Activated naive CD8-positive, alpha-beta T cell treated with anti-CD3 and anti-CD28 coated beads for 36 hours (primary cell): ENCODE measurements at regions not wholly inside any gene's neighbourhood (a gene's known extent, or its start where the extent isn't known, plus 50 kb on each side); places are given as distances from the start of the nearest gene placed in this dataset.
A peak's percentile ranks its signal among the peaks of the same experiment; 100 is the strongest.

Experiments used
- DNase-seq: peaks from one replicate; pipeline ENCODE4 v3.0.0; 2021
- H3K27ac Mint-ChIP-seq: one replicate; pipeline ENCODE4 v1.8.0; 2022; ENCODE audit warnings: mild to moderate bottlenecking, moderate library complexity, mixed read lengths
- H3K27me3 Mint-ChIP-seq: one replicate; pipeline ENCODE4 v1.8.0; 2022; ENCODE audit warnings: mild to moderate bottlenecking, mixed read lengths
- H3K36me3 Mint-ChIP-seq: one replicate; pipeline ENCODE4 v1.8.0; 2021; ENCODE audit warnings: mild to moderate bottlenecking, mixed read lengths
- H3K4me1 Mint-ChIP-seq: one replicate; pipeline ENCODE4 v1.8.0; 2021; ENCODE audit warnings: mixed read lengths
- H3K4me3 Mint-ChIP-seq: one replicate; pipeline ENCODE4 v1.8.0; 2022; ENCODE audit warnings: mild to moderate bottlenecking, moderate library complexity, mixed read lengths
- H3K9me3 Mint-ChIP-seq: one replicate; pipeline ENCODE4 v1.8.0; 2022; ENCODE audit warnings: mixed read lengths

GRCh38 chr11:42444406-42444805 is 867.4 kb upstream of the API5 start:
- no peak overlapping the region for H3K4me3 Mint-ChIP-seq

GRCh38 chr11:42462558-42463310 is 849.1 kb upstream of the API5 start:
- H3K36me3 Mint-ChIP-seq = no peaks in the 10 kb centered on the region
- no peaks in the 10 kb centered on the region for H3K4me1 Mint-ChIP-seq
- H3K27me3 Mint-ChIP-seq = no peaks in the 10 kb centered on the region
- DNase-seq = no peak
- peaks cover 6% of the 10 kb centered on the region for H3K9me3 Mint-ChIP-seq
- no peak overlapping the region for H3K4me3 Mint-ChIP-seq
- no peak overlapping the region for H3K27ac Mint-ChIP-seq

More at GRCh38 chr11:42444406-42444805, 867.4 kb upstream of the API5 start:
- peaks cover 6% of the 10 kb centered on the region for H3K9me3 Mint-ChIP-seq
- no peaks in the 10 kb centered on the region for H3K36me3 Mint-ChIP-seq
- no peak for DNase-seq
- H3K4me1 Mint-ChIP-seq = no peaks in the 10 kb centered on the region
- no peak overlapping the region for H3K27ac Mint-ChIP-seq
- H3K27me3 Mint-ChIP-seq = no peaks in the 10 kb centered on the region

- H3K36me3 Mint-ChIP-seq = no peaks in the 10 kb centered on the region
- peaks cover 6% of the 10 kb centered on the region for H3K9me3 Mint-ChIP-seq
- H3K4me1 Mint-ChIP-seq = no peaks in the 10 kb centered on the region
- H3K4me3 Mint-ChIP-seq = no peak overlapping the region
- no peak for DNase-seq
- H3K27ac Mint-ChIP-seq = no peak overlapping the region
- no peaks in the 10 kb centered on the region for H3K27me3 Mint-ChIP-seq
Measured at GRCh38 chr11:42465623-42466022, 846.2 kb upstream of the API5 start.

GRCh38 chr11:42473106-42473505 is 838.7 kb upstream of the API5 start:
- no peak overlapping the region for H3K27ac Mint-ChIP-seq
- no peak for DNase-seq

GRCh38 chr11:42482822-42483221 is 829.0 kb upstream of the API5 start:
- no peaks in the 10 kb centered on the region for H3K27me3 Mint-ChIP-seq
- H3K4me1 Mint-ChIP-seq = no peaks in the 10 kb centered on the region
- H3K27ac Mint-ChIP-seq = no peak overlapping the region
- no peaks in the 10 kb centered on the region for H3K36me3 Mint-ChIP-seq
- DNase-seq = no peak
- H3K9me3 Mint-ChIP-seq = peaks cover 20% of the 10 kb centered on the region
- H3K4me3 Mint-ChIP-seq = no peak overlapping the region

More at GRCh38 chr11:42473106-42473505, 838.7 kb upstream of the API5 start:
- no peaks in the 10 kb centered on the region for H3K4me1 Mint-ChIP-seq
- no peaks in the 10 kb centered on the region for H3K36me3 Mint-ChIP-seq
- no peaks in the 10 kb centered on the region for H3K27me3 Mint-ChIP-seq
- no peak overlapping the region for H3K4me3 Mint-ChIP-seq
- H3K9me3 Mint-ChIP-seq = peaks cover 8% of the 10 kb centered on the region

GRCh38 chr11:42490506-42490905 is 821.3 kb upstream of the API5 start:
- Mint-ChIP-seq H3K27ac (no peak overlapping the region), H3K4me1 (no peaks in the 10 kb centered on the region), H3K9me3 (peaks cover 5% of the 10 kb centered on the region), H3K36me3 (no peaks in the 10 kb centered on the region), H3K27me3 (no peaks in the 10 kb centered on the region), H3K4me3 (no peak overlapping the region)
- DNase-seq = no peak

GRCh38 chr11:42494459-42494858 is 817.3 kb upstream of the API5 start:
- Mint-ChIP-seq H3K36me3 (no peaks in the 10 kb centered on the region), H3K27ac (no peak overlapping the region), H3K4me1 (no peaks in the 10 kb centered on the region), H3K4me3 (no peak overlapping the region), H3K27me3 (no peaks in the 10 kb centered on the region), H3K9me3 (peaks cover 7% of the 10 kb centered on the region)
- no peak for DNase-seq

- peaks cover 10% of the 10 kb centered on the region for H3K9me3 Mint-ChIP-seq
- no peak overlapping the region for H3K27ac Mint-ChIP-seq
- no peak for DNase-seq
- H3K4me3 Mint-ChIP-seq = no peak overlapping the region
- no peaks in the 10 kb centered on the region for H3K4me1 Mint-ChIP-seq
- no peaks in the 10 kb centered on the region for H3K27me3 Mint-ChIP-seq
- H3K36me3 Mint-ChIP-seq = no peaks in the 10 kb centered on the region
Measured at GRCh38 chr11:42498971-42499370, 812.8 kb upstream of the API5 start.

- peaks cover 6% of the 10 kb centered on the region for H3K9me3 Mint-ChIP-seq
- H3K4me1 Mint-ChIP-seq = no peaks in the 10 kb centered on the region
Measured at GRCh38 chr11:42502151-42502550, 809.6 kb upstream of the API5 start.

GRCh38 chr11:42521994-42522393 is 789.8 kb upstream of the API5 start:
- Mint-ChIP-seq H3K36me3 (no peaks in the 10 kb centered on the region), H3K4me1 (no peaks in the 10 kb centered on the region), H3K9me3 (peaks cover 1% of the 10 kb centered on the region), H3K4me3 (no peak overlapping the region), H3K27me3 (no peaks in the 10 kb centered on the region), H3K27ac (no peak overlapping the region)
- no peak for DNase-seq

More at GRCh38 chr11:42502151-42502550, 809.6 kb upstream of the API5 start:
- H3K36me3 Mint-ChIP-seq = no peaks in the 10 kb centered on the region
- H3K27me3 Mint-ChIP-seq = no peaks in the 10 kb centered on the region
- no peak for DNase-seq
- H3K27ac Mint-ChIP-seq = no peak overlapping the region
- no peak overlapping the region for H3K4me3 Mint-ChIP-seq

GRCh38 chr11:42524534-42525227 is 787.1 kb upstream of the API5 start:
- Mint-ChIP-seq H3K27ac (no peak overlapping the region), H3K4me3 (no peak overlapping the region), H3K27me3 (no peaks in the 10 kb centered on the region)

GRCh38 chr11:42526426-42526825 is 785.4 kb upstream of the API5 start:
- Mint-ChIP-seq H3K27ac (no peak overlapping the region), H3K4me1 (no peaks in the 10 kb centered on the region), H3K9me3 (no peaks in the 10 kb centered on the region), H3K4me3 (no peak overlapping the region), H3K36me3 (no peaks in the 10 kb centered on the region), H3K27me3 (no peaks in the 10 kb centered on the region)
- DNase-seq = no peak

More at GRCh38 chr11:42524534-42525227, 787.1 kb upstream of the API5 start:
- Mint-ChIP-seq H3K36me3 (no peaks in the 10 kb centered on the region), H3K9me3 (no peaks in the 10 kb centered on the region), H3K4me1 (no peaks in the 10 kb centered on the region)
- peak; percentile 6 for DNase-seq

- no peaks in the 10 kb centered on the region for H3K4me1 Mint-ChIP-seq
- H3K4me3 Mint-ChIP-seq = no peak overlapping the region
- no peaks in the 10 kb centered on the region for H3K36me3 Mint-ChIP-seq
- DNase-seq = no peak
- H3K9me3 Mint-ChIP-seq = no peaks in the 10 kb centered on the region
- H3K27ac Mint-ChIP-seq = no peak overlapping the region
- H3K27me3 Mint-ChIP-seq = no peaks in the 10 kb centered on the region
Measured at GRCh38 chr11:42528471-42528870, 783.3 kb upstream of the API5 start.

- Mint-ChIP-seq H3K4me3 (no peak overlapping the region), H3K27ac (no peak overlapping the region), H3K4me1 (no peaks in the 10 kb centered on the region), H3K9me3 (no peaks in the 10 kb centered on the region), H3K36me3 (no peaks in the 10 kb centered on the region), H3K27me3 (no peaks in the 10 kb centered on the region)
- DNase-seq = no peak
Measured at GRCh38 chr11:42528911-42529310, 782.9 kb upstream of the API5 start.

GRCh38 chr11:42536611-42537360 is 775.0 kb upstream of the API5 start:
- peaks cover 5% of the 10 kb centered on the region for H3K9me3 Mint-ChIP-seq
- no peaks in the 10 kb centered on the region for H3K36me3 Mint-ChIP-seq
- no peaks in the 10 kb centered on the region for H3K4me1 Mint-ChIP-seq
- no peak for DNase-seq
- H3K27me3 Mint-ChIP-seq = no peaks in the 10 kb centered on the region
- H3K27ac Mint-ChIP-seq = no peak overlapping the region
- no peak overlapping the region for H3K4me3 Mint-ChIP-seq
